H1 (cell line): ENCODE measurements at regions not wholly inside any gene's neighbourhood (a gene's known extent, or its start where the extent isn't known, plus 50 kb on each side); places are given as distances from the start of the nearest gene placed in this dataset.

ENCODE experiments used
- ASH2L ChIP-seq: fragments of 200-600, 300-600 bp; sonication (generic); IDR thresholded peaks from one replicate; pipeline ENCODE4 v1.7.1; 2017; ENCODE audit warnings: low read length
- BCL11A ChIP-seq, 2 experiments: IDR thresholded peaks; one replicate each; pipeline ENCODE4 v1.6.1; 2011; ENCODE audit warnings: low read depth in 2 of 2, low read length in 2 of 2, mild to moderate bottlenecking in 2 of 2
- CTCF ChIP-seq, 3 experiments: IDR thresholded peaks; 1 replicate in 2 of 3; 2 replicates in 1 of 3; pipeline versions ENCODE4 v1.5.1 to v1.6.1; 2011; ENCODE audit warnings: low read length in 3 of 3, mild to moderate bottlenecking in 3 of 3, inconsistent platforms in 2 of 3, low read depth in 1 of 3, moderate library complexity in 1 of 3; ENCODE audit not compliant: insufficient read depth in 1 of 3; ENCODE audit errors: control extremely low read depth in 1 of 3
- SUZ12 ChIP-seq: fragments of 200-600 bp; sonication (generic); IDR thresholded peaks from 2 replicates; pipeline ENCODE4 v1.6.1; 2012; ENCODE audit warnings: mild to moderate bottlenecking, inconsistent platforms, low read length, moderate library complexity, mixed read lengths

- no peak for TF ChIP-seq SUZ12
- TF ChIP-seq ASH2L = no peak
- no peak for TF ChIP-seq CTCF (IDR thresholded peaks at IDR 0.05; ENCODE audit: control extremely low read depth in 1 of 3, insufficient read depth in 1 of 3, low read depth in 1 of 3, low read length in 3 of 3)
- TF ChIP-seq BCL11A (IDR thresholded peaks at IDR 0.05; ENCODE audit: low read depth in 2 of 2, low read length in 2 of 2) = no peak
Observed at GRCh38 chr5:39755986-39756385, 331.2 kb upstream of the DAB2 start.
